Glutamatergic neuron (in vitro differentiated cells): ENCODE measurements at regions not wholly inside any gene's neighbourhood (a gene's known extent, or its start where the extent isn't known, plus 50 kb on each side); places are given as distances from the start of the nearest gene placed in this dataset.
A peak's percentile ranks its signal among the peaks of the same experiment; 100 is the strongest.
"Not testable (repeated sequence)": the region's sequence is repeated elsewhere in the genome, so short reads cannot be mapped to it uniquely, and the experiment has no call there.

ENCODE experiments used
- DNase-seq: peaks from one replicate; pipeline ENCODE4 v3.0.0; 2022
- H3K27ac Mint-ChIP-seq: one replicate; pipeline ENCODE4 v1.8.0; 2020; ENCODE audit warnings: mild to moderate bottlenecking, mixed read lengths, inconsistent platforms; ENCODE audit not compliant: unreplicated experiment
- H3K27me3 Mint-ChIP-seq: one replicate; pipeline ENCODE4 v1.8.0; 2020; ENCODE audit warnings: mild to moderate bottlenecking, moderate library complexity, mixed read lengths, inconsistent platforms; ENCODE audit not compliant: unreplicated experiment
- H3K36me3 Mint-ChIP-seq: one replicate; pipeline ENCODE4 v1.8.0; 2020; ENCODE audit warnings: mild to moderate bottlenecking, mixed read lengths, inconsistent platforms; ENCODE audit not compliant: unreplicated experiment
- H3K4me1 Mint-ChIP-seq: one replicate; pipeline ENCODE4 v1.8.0; 2020; ENCODE audit warnings: mild to moderate bottlenecking, low read depth, mixed read lengths, inconsistent platforms; ENCODE audit not compliant: unreplicated experiment
- H3K4me3 Mint-ChIP-seq: one replicate; pipeline ENCODE4 v1.8.0; 2020; ENCODE audit warnings: mild to moderate bottlenecking, mixed read lengths, inconsistent platforms; ENCODE audit not compliant: unreplicated experiment
- H3K9me3 Mint-ChIP-seq: one replicate; pipeline ENCODE4 v1.8.0; 2020; ENCODE audit warnings: mild to moderate bottlenecking, moderate library complexity, mixed read lengths, inconsistent platforms; ENCODE audit not compliant: unreplicated experiment
- TF ChIP-seq, protein P1 (sequence below): fragments of 200-600 bp; sonication (generic); IDR thresholded peaks from one replicate; pipeline ENCODE4 v1.5.0; 2021; ENCODE audit not compliant: partially characterized antibody, unreplicated experiment

DNA sequence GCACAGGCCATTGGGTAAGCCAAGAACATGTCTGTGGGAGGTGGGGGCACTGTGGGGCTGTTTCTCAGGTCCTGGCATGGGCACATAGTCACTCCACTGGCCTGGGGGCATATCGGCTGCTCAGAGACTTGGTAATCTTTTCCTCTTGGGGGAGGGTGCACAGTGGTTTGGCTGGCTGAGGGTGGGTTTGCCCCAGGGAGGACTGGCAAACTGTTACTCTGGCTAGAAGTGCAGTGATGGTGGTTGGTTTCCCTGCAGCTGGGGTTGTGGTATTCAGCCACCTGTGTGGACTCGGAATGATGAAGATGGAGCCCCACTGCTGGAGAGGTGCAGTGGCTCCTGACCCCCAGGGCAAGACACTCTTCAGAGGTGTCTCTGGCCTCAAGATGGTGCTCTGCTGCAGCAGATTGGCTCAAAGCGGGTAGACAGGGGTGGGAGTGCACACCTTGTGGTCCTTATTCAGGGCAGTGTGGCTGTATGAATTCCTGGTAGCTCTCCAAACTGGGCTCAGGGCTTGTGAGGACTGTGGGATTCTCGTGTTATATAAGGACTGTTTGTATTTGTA is 74.1 kb upstream of the DDHD1 start:
- no peaks in the 10 kb centered on the region for H3K4me1 Mint-ChIP-seq
- TF ChIP-seq, protein P1, sequence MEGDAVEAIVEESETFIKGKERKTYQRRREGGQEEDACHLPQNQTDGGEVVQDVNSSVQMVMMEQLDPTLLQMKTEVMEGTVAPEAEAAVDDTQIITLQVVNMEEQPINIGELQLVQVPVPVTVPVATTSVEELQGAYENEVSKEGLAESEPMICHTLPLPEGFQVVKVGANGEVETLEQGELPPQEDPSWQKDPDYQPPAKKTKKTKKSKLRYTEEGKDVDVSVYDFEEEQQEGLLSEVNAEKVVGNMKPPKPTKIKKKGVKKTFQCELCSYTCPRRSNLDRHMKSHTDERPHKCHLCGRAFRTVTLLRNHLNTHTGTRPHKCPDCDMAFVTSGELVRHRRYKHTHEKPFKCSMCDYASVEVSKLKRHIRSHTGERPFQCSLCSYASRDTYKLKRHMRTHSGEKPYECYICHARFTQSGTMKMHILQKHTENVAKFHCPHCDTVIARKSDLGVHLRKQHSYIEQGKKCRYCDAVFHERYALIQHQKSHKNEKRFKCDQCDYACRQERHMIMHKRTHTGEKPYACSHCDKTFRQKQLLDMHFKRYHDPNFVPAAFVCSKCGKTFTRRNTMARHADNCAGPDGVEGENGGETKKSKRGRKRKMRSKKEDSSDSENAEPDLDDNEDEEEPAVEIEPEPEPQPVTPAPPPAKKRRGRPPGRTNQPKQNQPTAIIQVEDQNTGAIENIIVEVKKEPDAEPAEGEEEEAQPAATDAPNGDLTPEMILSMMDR, result no peak
- no peak overlapping the region for H3K27ac Mint-ChIP-seq
- peaks cover 3% of the 10 kb centered on the region for H3K9me3 Mint-ChIP-seq
- H3K4me3 Mint-ChIP-seq, result no peak overlapping the region
- no peaks in the 10 kb centered on the region for H3K27me3 Mint-ChIP-seq
- no peak for DNase-seq
- H3K36me3 Mint-ChIP-seq, result no peaks in the 10 kb centered on the region

DNA sequence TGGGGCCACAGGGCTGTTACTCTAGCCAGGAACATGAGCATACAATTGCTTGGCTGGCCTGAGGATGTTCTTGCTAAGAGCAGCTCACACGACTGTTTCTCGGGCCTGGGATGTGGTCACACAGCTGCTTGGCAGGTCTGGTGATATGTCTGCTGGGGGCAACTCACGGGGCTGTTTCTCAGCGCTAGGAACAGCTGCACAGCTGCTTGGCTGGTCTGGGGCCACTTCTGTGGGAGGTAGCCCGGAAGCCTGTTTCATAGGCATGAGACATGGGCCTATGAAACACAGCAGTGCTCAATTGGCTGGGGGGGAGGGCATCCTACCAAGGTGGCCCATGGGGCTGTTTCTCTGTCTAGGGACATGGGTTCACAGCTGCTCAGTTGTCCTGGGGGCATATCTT is 73.4 kb upstream of the DDHD1 start:
- TF ChIP-seq, protein P1, result no peak
- DNase-seq, result no peak
- no peaks in the 10 kb centered on the region for H3K36me3 Mint-ChIP-seq
- no peaks in the 10 kb centered on the region for H3K4me1 Mint-ChIP-seq
- H3K4me3 Mint-ChIP-seq, result no peak overlapping the region
- no peaks in the 10 kb centered on the region for H3K27me3 Mint-ChIP-seq
- no peak overlapping the region for H3K27ac Mint-ChIP-seq
- peaks cover 3% of the 10 kb centered on the region for H3K9me3 Mint-ChIP-seq

DNA sequence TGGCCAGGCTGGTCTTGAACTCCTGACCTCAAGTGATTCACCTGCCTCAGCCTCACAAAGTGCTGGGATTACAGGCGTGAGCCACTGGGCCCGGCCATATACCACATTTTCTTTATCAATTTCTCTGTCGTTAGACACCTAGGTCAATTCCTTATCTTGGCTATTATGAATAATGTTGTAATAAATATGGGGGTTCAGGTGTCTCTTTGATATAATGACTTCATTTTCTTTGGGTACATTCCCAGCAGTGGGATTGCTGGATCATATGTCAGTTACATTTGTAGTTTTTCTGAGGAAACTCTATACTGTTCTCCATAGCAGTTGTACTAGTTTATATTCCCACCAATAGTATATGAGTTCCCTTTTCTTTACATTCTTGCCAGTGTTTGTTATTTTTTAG is 67.8 kb upstream of the DDHD1 start:
- Mint-ChIP-seq H3K36me3 (no peaks in the 10 kb centered on the region), H3K27ac (no peak overlapping the region), H3K4me1 (no peaks in the 10 kb centered on the region), H3K9me3 (no peaks in the 10 kb centered on the region), H3K4me3 (no peak overlapping the region), H3K27me3 (no peaks in the 10 kb centered on the region)
- TF ChIP-seq, protein P1, result no peak
- no peak for DNase-seq

DNA sequence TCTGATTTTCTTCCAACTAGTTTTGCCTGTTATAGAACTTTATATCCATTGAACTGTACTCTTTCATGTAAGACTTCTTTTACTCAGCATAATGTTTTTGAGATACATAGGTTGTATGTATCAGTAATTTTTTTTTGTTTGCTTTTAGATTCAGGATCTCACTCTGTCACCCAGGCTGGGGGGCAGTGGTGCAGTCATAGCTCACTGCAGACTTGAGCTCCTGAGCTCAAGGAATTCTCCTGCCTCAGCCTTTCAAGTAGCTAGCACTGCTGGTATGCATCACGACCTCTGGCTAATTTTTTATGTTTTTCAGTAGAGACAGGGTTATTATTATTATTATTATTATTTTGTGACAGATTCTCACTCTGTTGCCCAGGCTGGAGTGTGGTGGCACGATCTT is 65.0 kb upstream of the DDHD1 start:
- Mint-ChIP-seq H3K36me3 (no peaks in the 10 kb centered on the region), H3K4me3 (peak overlapping the region; percentile 78), H3K27ac (no peak overlapping the region), H3K4me1 (no peaks in the 10 kb centered on the region), H3K9me3 (no peaks in the 10 kb centered on the region), H3K27me3 (no peaks in the 10 kb centered on the region)
- DNase-seq, result no peak
- TF ChIP-seq, protein P1, result no peak

DNA sequence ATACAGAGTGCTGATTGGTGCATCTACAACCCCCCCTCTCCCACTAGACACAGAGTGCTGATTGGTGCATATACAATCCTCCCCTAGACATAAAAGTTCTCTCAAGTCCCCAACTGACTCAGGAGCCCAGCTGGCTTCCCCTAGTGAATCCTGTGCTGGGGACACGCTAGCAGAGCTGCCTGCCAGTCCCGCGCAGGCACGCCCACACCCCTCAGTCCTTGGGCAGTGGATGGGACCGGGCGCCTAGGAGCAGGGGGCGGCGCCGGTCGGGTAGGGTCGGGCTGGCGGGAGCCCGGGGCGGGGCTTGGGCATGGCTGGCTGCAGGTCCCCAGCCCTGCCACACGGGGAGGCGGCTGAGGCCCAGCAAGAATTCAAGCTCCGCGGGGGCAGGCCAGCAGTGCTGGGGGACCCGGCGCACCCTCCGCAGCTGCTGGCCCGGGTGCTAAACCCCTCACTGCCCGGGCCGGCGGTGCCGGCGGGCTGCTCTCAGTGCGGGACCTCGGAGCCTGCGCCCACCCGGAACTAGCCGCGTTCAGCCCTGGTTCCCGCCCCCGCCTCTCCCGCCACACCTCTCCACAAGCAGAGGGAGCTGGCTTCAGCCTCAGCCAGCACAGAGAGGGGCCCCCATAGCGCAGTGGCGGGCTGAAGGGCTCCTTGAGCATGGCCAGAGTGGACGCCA is 64.3 kb upstream of the DDHD1 start:
- TF ChIP-seq, protein P1, result peak; percentile 71
- no peak overlapping the region for H3K27ac Mint-ChIP-seq
- peaks cover 2% of the 10 kb centered on the region for H3K4me1 Mint-ChIP-seq
- H3K9me3 Mint-ChIP-seq, result no peaks in the 10 kb centered on the region
- no peaks in the 10 kb centered on the region for H3K27me3 Mint-ChIP-seq
- H3K4me3 Mint-ChIP-seq, result peak overlapping the region; percentile 78
- peak; percentile 84 for DNase-seq
- H3K36me3 Mint-ChIP-seq, result no peaks in the 10 kb centered on the region

DNA sequence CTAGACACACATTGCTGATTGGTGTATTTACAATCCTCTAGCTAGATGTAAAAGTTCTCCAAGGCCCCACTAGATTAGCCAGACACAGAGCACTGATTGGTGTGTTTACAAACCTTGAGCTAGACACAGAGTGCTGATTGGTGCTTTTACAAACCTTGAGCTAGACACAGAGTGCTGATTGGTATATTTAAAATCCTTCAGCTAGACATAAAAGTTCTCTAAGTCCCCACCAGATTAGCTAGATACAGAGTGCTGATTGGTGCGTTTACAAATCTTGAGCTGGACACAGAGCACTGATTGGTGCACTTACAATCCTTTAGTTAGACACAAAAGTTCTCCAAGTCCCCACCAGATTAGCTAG is 63.8 kb upstream of the DDHD1 start:
- not testable (repeated sequence) for H3K9me3 Mint-ChIP-seq, H3K27ac Mint-ChIP-seq, H3K4me1 Mint-ChIP-seq, DNase-seq, H3K27me3 Mint-ChIP-seq, H3K36me3 Mint-ChIP-seq
- H3K4me3 Mint-ChIP-seq, result peak overlapping the region; percentile 76

DNA sequence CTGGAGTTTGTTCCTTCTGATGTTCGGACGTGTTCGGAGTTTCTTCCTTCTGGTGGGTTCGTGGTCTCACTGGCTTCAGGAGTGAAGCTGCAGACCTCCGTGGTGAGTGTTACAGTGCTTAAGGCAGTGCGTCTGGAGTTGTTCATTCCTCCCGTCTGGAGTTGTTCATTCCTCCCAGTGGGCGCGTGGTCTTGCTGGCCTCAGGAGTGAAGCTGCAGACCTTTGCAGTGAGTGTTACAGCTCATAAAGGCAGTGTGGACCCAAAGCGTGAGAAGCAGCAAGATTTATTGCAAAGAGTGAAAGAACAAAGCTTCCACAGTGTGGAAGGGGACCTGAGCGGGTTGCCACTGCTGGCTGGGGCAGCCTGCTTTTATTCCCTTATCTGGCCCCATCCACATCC is 63.4 kb upstream of the DDHD1 start:
- H3K4me1 Mint-ChIP-seq, H3K36me3 Mint-ChIP-seq, DNase-seq, H3K27me3 Mint-ChIP-seq, H3K9me3 Mint-ChIP-seq, H3K27ac Mint-ChIP-seq, H3K4me3 Mint-ChIP-seq: not testable (repeated sequence)
